Pancreas (tissue), 10 donors: ENCODE measurements at regions not wholly inside any gene's neighbourhood (a gene's known extent, or its start where the extent isn't known, plus 50 kb on each side); places are given as distances from the start of the nearest gene placed in this dataset.
"Not testable (repeated sequence)": the region's sequence is repeated elsewhere in the genome, so short reads cannot be mapped to it uniquely, and the experiment has no call there.

Experiments
- ATAC-seq, 4 donors: fragments of 200-7000 bp; cut with Tn5 transposase; one replicate each; pipeline versions ENCODE4 v1.8.0 to v1.9.1; 2020; ENCODE audit warnings: mild to moderate bottlenecking in 4 of 4, moderate library complexity in 4 of 4
- DNase-seq, 6 donors: peaks; one replicate each; pipeline ENCODE4 v3.0.0-alpha.2; 2020
- FAIRE-seq: peaks from 2 replicates; lab custom pipeline; 2012; peaks lifted over from hg19 to GRCh38; lab: Jason Lieb, UNC
- H3K27ac ChIP-seq, 4 donors: fragments of 200-600 bp; sonication (generic); 1 replicate in 3 of 4; 2 replicates in 1 of 4; pipeline versions ENCODE4 v1.5.0 to v1.8.0; 2020
- H3K27me3 ChIP-seq, 4 donors: fragments of 200-600 bp; one replicate each; pipeline ENCODE4 v1.8.0; 2021
- H3K36me3 ChIP-seq, 3 donors: fragments of 200-600 bp; sonication (generic) in 1 of 3; one replicate each; pipeline versions ENCODE4 v1.5.0 to v1.8.0; 2020 to 2021
- H3K4me1 ChIP-seq, 3 donors: fragments of 200-600 bp; one replicate each; pipeline ENCODE4 v1.8.0; 2021
- H3K4me3 ChIP-seq, 4 donors: fragments of 200-600 bp; sonication (generic) in 2 of 4; one replicate each; pipeline versions ENCODE4 v1.5.0 to v1.8.0; 2020 to 2021
- H3K9me3 ChIP-seq, 4 donors: fragments of 200-600 bp; one replicate each; pipeline ENCODE4 v1.8.0; 2021
- WGBS, 2 donors: extraction: QIAGEN DNeasy Blood & Tissue Kit; methylation state at CpG; one replicate each; pipeline ENCODE4 v1.1.7; 2013; 5-methylcytosine and 5-hydroxymethylcytosine counted together
- intact Hi-C, 3 donors: fragments of 100-400 bp; cut with DNase I; formaldehyde crosslinking; loops; one replicate each; pipeline versions ENCODE4 v1.11.1 to v1.14.2; 2022
- TF ChIP-seq, protein P1 (sequence below), 4 donors: fragments of 200-600 bp; sonication (generic) in 3 of 4; IDR thresholded peaks; one replicate each; pipeline versions ENCODE4 v1.5.0 to v1.8.0; 2021; ENCODE audit warnings: antibody characterized with exemption in 4 of 4
- donor health status: healthy with polysubstance abuse.
- donor health status: DM: no; HTN: no; CAD: no; lungs with moderate emphysema.
- donor health status: DM: no; HTN: no; CAD: no.
- donor health status: control.
- donor health status: control.
- donor health status: Bipolar disorder and iron deficiency.
- donor health status: DM: yes; HTN: yes; CAD: no.
- donor health status: DM: no; HTN: no; CAD: no.
- donor health status: DM: no; HTN: no; CAD: no.
- donor health status: DM: yes; HTN: yes; CAD: no.

DNA sequence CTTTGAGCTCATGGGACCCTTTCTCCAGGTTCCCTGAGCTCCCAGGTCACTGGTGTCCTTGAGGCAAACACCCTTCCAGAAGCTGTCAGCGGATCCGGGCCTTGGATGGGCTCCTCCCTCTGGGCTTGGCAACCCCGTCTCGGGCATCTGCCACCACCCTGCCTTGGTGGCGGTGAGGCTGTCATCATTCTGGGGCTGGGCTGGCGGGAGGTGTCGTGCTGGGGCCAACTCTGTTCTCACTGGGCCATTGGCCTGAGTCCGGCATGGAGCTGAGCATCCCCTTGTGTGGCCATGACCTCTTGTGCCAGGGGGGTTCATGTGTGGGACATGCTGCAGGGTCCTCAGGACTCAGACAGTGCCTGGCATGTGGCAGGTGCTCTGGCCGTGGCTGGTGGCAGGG is 197.6 kb downstream of the LAT start:
- no peaks in the 10 kb centered on the region for H3K9me3 ChIP-seq
- H3K27me3 ChIP-seq = no peaks in the 10 kb centered on the region
- FAIRE-seq (no peak), DNase-seq (peak in 1 of 6 donors; percentile 54), ATAC-seq (no peak)
- TF ChIP-seq, protein P1, sequence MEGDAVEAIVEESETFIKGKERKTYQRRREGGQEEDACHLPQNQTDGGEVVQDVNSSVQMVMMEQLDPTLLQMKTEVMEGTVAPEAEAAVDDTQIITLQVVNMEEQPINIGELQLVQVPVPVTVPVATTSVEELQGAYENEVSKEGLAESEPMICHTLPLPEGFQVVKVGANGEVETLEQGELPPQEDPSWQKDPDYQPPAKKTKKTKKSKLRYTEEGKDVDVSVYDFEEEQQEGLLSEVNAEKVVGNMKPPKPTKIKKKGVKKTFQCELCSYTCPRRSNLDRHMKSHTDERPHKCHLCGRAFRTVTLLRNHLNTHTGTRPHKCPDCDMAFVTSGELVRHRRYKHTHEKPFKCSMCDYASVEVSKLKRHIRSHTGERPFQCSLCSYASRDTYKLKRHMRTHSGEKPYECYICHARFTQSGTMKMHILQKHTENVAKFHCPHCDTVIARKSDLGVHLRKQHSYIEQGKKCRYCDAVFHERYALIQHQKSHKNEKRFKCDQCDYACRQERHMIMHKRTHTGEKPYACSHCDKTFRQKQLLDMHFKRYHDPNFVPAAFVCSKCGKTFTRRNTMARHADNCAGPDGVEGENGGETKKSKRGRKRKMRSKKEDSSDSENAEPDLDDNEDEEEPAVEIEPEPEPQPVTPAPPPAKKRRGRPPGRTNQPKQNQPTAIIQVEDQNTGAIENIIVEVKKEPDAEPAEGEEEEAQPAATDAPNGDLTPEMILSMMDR (IDR thresholded peaks at IDR 0.05) = no peak
- H3K36me3 ChIP-seq = no peaks in the 10 kb centered on the region
- intact Hi-C loops = no loop called here
- no peak overlapping the region for H3K4me3 ChIP-seq
- WGBS, 2 donors = 75 to 81% methylated on average over 9 of the region's 9 CpGs
- H3K4me1 ChIP-seq = peaks cover 0 to 5% (median 0%) of the 10 kb centered on the region in 3 donors
- no peak overlapping the region for H3K27ac ChIP-seq

- H3K36me3 ChIP-seq, ATAC-seq, H3K9me3 ChIP-seq, H3K27me3 ChIP-seq, H3K4me1 ChIP-seq, intact Hi-C loops, H3K4me3 ChIP-seq, H3K27ac ChIP-seq, DNase-seq, FAIRE-seq: not testable (repeated sequence)
- WGBS, 2 donors = 55 to 77% methylated on average over 17 of the region's 17 CpGs
Measured at GRCh38 chr16:29181921-29182411, 197.1 kb downstream of the LAT start.

GRCh38 chr16:29181254-29181780 is 196.5 kb downstream of the LAT start:
- H3K4me3 ChIP-seq, ATAC-seq, H3K27me3 ChIP-seq, H3K36me3 ChIP-seq, DNase-seq, H3K27ac ChIP-seq, H3K9me3 ChIP-seq, FAIRE-seq, intact Hi-C loops, H3K4me1 ChIP-seq: not testable (repeated sequence)
- WGBS, 2 donors = 78 to 91% methylated on average over 12 to 13 of the region's 13 CpGs

- WGBS, 2 donors = 79 to 88% methylated on average over 15 of the region's 15 CpGs
- FAIRE-seq, H3K27me3 ChIP-seq, H3K4me1 ChIP-seq, ATAC-seq, H3K27ac ChIP-seq, H3K9me3 ChIP-seq, H3K4me3 ChIP-seq, H3K36me3 ChIP-seq, intact Hi-C loops, DNase-seq: not testable (repeated sequence)
Measured at GRCh38 chr16:29180206-29180600, 195.4 kb downstream of the LAT start.

DNA sequence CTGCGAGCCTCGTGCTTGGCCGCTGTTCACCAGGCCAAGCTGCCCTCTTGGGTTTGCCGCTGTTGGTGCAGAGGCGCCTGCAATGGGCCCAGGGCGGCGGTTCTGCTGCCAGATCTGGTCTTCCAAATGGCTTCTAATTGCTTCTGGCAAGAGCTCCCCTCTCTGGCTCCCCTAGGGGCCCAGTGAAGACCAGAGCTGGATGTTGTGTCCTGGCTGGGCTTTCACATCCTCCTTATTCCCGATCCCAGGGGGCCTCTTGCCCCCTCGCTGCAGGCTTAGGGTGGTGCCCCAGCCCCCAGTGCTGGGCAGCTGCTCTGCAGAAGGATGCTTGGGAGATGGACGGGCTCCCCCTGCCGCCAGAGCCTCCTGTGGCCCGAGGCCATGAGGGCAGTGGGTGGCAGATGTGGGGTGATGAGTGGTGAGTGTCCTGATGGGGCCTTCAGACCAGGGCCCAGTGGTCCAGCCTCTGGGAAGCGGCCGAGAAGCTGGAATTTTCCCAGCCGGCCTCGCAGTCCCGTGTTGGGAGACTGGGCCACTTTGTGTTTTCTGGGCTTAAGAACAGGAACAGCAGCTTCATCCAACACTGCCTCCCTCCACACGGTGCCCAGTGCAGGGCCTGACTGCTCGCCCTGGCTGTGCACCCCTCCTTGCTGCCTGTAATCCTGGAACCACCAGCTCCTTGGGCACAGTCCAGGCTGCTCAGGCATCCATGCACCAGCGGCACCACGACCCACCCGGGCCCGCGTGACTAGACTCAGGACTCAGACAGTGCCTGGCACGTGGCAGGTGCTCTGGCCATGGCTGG is 194.8 kb downstream of the LAT start:
- intact Hi-C loops, H3K27ac ChIP-seq, H3K9me3 ChIP-seq, H3K4me1 ChIP-seq, H3K27me3 ChIP-seq, H3K4me3 ChIP-seq, DNase-seq, ATAC-seq, H3K36me3 ChIP-seq, FAIRE-seq: not testable (repeated sequence)
- 74 to 83% methylated on average over 24 to 25 of the region's 25 CpGs for WGBS, 2 donors

DNA sequence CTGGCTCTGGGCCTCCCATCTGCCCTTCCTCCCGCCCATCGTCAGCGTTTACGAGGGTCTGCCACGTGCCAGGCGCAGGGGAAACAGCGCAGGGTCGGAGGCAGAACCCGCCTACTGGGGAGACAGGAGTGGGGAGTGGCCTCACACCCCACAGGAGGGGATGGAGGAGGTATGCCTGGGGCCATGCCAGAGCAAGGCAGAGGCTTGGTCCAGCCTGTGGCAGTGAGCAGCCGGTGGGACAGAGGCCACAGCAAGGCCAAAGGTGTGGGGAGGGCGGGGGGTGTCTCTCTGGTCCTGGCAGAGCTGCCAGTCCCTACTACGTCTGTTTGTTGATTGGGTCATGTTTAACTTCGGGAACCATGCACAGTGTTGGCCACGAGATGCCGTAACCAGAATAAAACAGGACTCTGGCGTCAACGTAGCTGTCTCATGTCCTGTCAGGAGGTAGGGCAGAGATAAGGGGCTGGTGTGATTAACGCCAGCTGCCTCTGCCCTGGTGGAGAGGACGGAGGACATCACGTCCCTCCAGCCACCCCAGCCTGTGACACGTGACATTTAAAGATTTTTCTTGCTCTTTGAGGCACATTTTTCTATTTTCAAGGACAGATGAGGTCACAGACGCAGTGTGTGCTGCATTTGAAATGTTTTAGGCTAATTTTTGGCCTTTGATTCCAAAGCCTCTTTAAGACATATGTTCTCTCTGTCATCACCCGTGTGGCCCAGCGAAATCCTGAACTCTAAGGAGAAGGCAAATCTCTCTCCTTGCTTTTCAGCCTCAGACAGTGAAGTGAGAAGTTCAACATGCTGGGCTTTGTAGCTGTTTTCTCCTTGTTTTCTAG is 193.3 kb downstream of the LAT start:
- FAIRE-seq, intact Hi-C loops: not testable (repeated sequence)
- H3K27ac ChIP-seq = peak overlapping the region in 2 of 4 donors; percentile 11 to 22

GRCh38 chr16:29177203-29177887 is 192.5 kb downstream of the LAT start:
- ATAC-seq = peak; percentile 24 to 35 (median 32)
- H3K9me3 ChIP-seq, intact Hi-C loops, H3K27me3 ChIP-seq, H3K27ac ChIP-seq, H3K4me3 ChIP-seq, FAIRE-seq, H3K4me1 ChIP-seq, H3K36me3 ChIP-seq: not testable (repeated sequence)
- DNase-seq = peak in 1 of 6 donors; percentile 57
- WGBS, 2 donors = 56 to 57% methylated on average over 30 of the region's 30 CpGs

More for the DNA sequence above, 193.3 kb downstream of the LAT start:
- H3K9me3 ChIP-seq, H3K4me3 ChIP-seq, H3K36me3 ChIP-seq, H3K4me1 ChIP-seq, H3K27me3 ChIP-seq: not testable (repeated sequence)
- peak in 4 of 6 donors; percentile 47 to 82 (median 77) for DNase-seq
- WGBS, 2 donors = 9 to 10% methylated on average over 16 to 24 of the region's 24 CpGs
- ATAC-seq = peak; percentile 77 to 85 (median 82)

DNA sequence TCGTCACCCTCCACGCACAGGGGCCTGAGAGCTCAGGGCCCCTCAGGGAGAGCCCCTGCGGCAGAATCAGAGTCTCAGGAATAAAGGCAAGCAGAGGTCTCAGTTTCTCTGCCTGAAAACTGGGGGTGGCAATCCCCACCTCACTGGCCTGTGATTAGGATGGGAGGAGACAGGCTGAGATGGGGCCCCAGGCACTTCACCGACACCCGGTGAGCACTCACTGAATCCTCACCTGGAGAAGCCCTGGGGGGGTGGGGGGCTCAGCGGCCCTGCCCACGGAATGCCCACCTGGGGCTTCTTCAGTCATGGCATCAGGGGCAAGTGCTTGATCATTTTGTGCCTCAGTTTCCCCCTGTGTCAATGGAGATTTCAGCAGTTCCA is 192.0 kb downstream of the LAT start:
- H3K36me3 ChIP-seq, H3K4me3 ChIP-seq, intact Hi-C loops, H3K9me3 ChIP-seq, FAIRE-seq, H3K27ac ChIP-seq, H3K27me3 ChIP-seq, DNase-seq, ATAC-seq, H3K4me1 ChIP-seq: not testable (repeated sequence)
- WGBS, 2 donors = 89 to 95% methylated on average over 5 to 7 of the region's 7 CpGs

- H3K36me3 ChIP-seq, H3K27me3 ChIP-seq, H3K27ac ChIP-seq, ATAC-seq, FAIRE-seq, H3K9me3 ChIP-seq, DNase-seq, H3K4me3 ChIP-seq, intact Hi-C loops, H3K4me1 ChIP-seq: not testable (repeated sequence)
- WGBS, 2 donors = 58 to 65% methylated on average over 7 of the region's 7 CpGs
Measured at GRCh38 chr16:29176154-29176470, 191.3 kb downstream of the LAT start.

DNA sequence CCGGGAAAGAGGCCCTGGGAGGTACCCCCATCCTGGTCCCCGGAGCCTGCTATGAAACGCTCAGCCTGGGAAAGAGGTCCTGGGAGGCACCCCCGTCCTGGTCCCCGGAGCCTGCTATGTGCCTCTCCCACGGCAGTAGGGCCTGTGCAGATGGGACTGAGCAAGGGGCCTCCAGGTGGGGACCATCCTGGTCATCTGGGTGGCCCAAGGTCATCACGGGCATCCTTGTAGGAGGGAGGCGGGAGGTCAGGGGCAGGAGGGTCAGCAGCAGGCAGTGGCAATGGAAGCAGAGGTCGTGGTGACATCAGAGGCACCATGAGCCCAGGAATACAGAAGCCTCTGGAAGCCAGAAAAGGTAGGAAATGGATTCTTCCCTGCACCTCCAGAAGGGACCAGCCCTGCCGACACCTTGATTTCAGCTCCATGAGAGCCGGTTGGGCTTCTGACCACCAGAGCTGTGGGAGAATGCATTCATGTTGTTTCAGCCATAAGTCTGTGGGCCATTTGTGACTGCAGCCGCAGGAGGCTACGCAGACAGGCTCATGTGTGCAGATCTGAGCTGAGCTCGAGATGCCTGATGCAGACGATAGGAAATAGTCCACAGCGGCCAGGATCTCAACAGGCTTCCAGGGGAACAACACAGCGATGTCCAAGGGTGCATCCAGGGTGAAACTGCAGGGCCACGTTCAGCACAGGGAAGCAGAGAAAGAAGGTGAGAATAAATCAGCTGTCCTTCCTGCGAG is 190.7 kb downstream of the LAT start:
- H3K27me3 ChIP-seq, H3K4me1 ChIP-seq, H3K4me3 ChIP-seq, ATAC-seq, H3K27ac ChIP-seq, intact Hi-C loops, H3K9me3 ChIP-seq, DNase-seq, H3K36me3 ChIP-seq, FAIRE-seq: not testable (repeated sequence)
- 77 to 78% methylated on average over 15 to 19 of the region's 19 CpGs for WGBS, 2 donors
